KMS-11 (cell line): ENCODE measurements at regions not wholly inside any gene's neighbourhood (a gene's known extent, or its start where the extent isn't known, plus 50 kb on each side); places are given as distances from the start of the nearest gene placed in this dataset.
"Not testable (repeated sequence)": the region's sequence is repeated elsewhere in the genome, so short reads cannot be mapped to it uniquely, and the experiment has no call there.

Experiments
- H2AFZ ChIP-seq: fragments of 200-600 bp; sonication (generic); 2 replicates; pipeline ENCODE4 v1.6.1; 2016; ENCODE audit warnings: antibody characterized with exemption, mixed run types, low read depth
- H3K27ac ChIP-seq: fragments of 200-600 bp; sonication (generic); 2 replicates; pipeline ENCODE4 v1.6.1; 2016; ENCODE audit warnings: mild to moderate bottlenecking, mixed run types
- H3K27me3 ChIP-seq: fragments of 200-600 bp; sonication (generic); 2 replicates; pipeline ENCODE4 v1.6.1; 2017; ENCODE audit warnings: mild to moderate bottlenecking, low read depth, mixed run types, moderate library complexity; ENCODE audit not compliant: insufficient read depth
- H3K36me3 ChIP-seq: fragments of 200-600 bp; sonication (generic); 2 replicates; pipeline ENCODE4 v1.6.1; 2017; ENCODE audit warnings: mild to moderate bottlenecking, mixed run types; ENCODE audit not compliant: insufficient read depth
- H3K4me1 ChIP-seq: fragments of 200-600 bp; sonication (generic); 2 replicates; pipeline ENCODE4 v1.6.1; 2016; ENCODE audit warnings: mild to moderate bottlenecking, low read depth, mixed run types; ENCODE audit not compliant: poor library complexity, severe bottlenecking
- H3K4me2 ChIP-seq: fragments of 200-600 bp; sonication (generic); 2 replicates; pipeline ENCODE4 v1.7.0; 2016; ENCODE audit warnings: mild to moderate bottlenecking, mixed run types
- H3K4me3 ChIP-seq: fragments of 200-600 bp; sonication (generic); IDR thresholded peaks from 2 replicates; pipeline ENCODE4 v1.6.1; 2017; ENCODE audit warnings: low read depth, low read length, mixed read lengths; ENCODE audit not compliant: insufficient read depth
- H3K79me2 ChIP-seq: fragments of 200-600 bp; sonication (generic); 2 replicates; pipeline ENCODE4 v1.6.1; 2016; ENCODE audit warnings: low read depth, mixed run types; ENCODE audit not compliant: insufficient read depth
- H3K9ac ChIP-seq: fragments of 200-600 bp; sonication (generic); 2 replicates; pipeline ENCODE4 v1.6.1; 2016; ENCODE audit warnings: mild to moderate bottlenecking, mixed run types
- H4K20me1 ChIP-seq: fragments of 200-600 bp; sonication (generic); 2 replicates; pipeline ENCODE4 v1.6.1; 2016; ENCODE audit warnings: mild to moderate bottlenecking, mixed run types; ENCODE audit not compliant: insufficient read depth
- TF ChIP-seq, protein P1 (sequence below): fragments of 200-600 bp; sonication (generic); conservative IDR thresholded peaks from 2 replicates; pipeline ENCODE4 v1.6.1; 2017; ENCODE audit warnings: low read depth, mild to moderate bottlenecking, antibody characterized with exemption, low read length, moderate library complexity, mixed read lengths

- peak overlapping the region; percentile 23; the same call in 1 of the 2 replicates for H3K4me2 ChIP-seq
- H3K4me3 ChIP-seq = no peak overlapping the region
- H3K4me1 ChIP-seq = peaks cover 20% of the 10 kb centered on the region
- TF ChIP-seq, protein P1, sequence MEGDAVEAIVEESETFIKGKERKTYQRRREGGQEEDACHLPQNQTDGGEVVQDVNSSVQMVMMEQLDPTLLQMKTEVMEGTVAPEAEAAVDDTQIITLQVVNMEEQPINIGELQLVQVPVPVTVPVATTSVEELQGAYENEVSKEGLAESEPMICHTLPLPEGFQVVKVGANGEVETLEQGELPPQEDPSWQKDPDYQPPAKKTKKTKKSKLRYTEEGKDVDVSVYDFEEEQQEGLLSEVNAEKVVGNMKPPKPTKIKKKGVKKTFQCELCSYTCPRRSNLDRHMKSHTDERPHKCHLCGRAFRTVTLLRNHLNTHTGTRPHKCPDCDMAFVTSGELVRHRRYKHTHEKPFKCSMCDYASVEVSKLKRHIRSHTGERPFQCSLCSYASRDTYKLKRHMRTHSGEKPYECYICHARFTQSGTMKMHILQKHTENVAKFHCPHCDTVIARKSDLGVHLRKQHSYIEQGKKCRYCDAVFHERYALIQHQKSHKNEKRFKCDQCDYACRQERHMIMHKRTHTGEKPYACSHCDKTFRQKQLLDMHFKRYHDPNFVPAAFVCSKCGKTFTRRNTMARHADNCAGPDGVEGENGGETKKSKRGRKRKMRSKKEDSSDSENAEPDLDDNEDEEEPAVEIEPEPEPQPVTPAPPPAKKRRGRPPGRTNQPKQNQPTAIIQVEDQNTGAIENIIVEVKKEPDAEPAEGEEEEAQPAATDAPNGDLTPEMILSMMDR = no peak
- no peaks in the 10 kb centered on the region for H3K79me2 ChIP-seq
- H3K9ac ChIP-seq = no peak overlapping the region
- H3K27me3 ChIP-seq = no peaks in the 10 kb centered on the region
- peak overlapping the region; percentile 19; the same call in 1 of the 2 replicates for H2AFZ ChIP-seq
- no peaks in the 10 kb centered on the region for H4K20me1 ChIP-seq
- H3K36me3 ChIP-seq = no peaks in the 10 kb centered on the region
- peak overlapping the region; percentile 13; the same call in 1 of the 2 replicates for H3K27ac ChIP-seq
Measured at GRCh38 chr5:34436761-34437501, 219.2 kb upstream of the RAI14 start.

- Histone ChIP-seq H3K4me3 (no peak overlapping the region), H3K27ac (no peak overlapping the region), H3K27me3 (no peaks in the 10 kb centered on the region), H3K36me3 (no peaks in the 10 kb centered on the region), H3K4me2 (no peak overlapping the region), H3K4me1 (peaks cover 20% of the 10 kb centered on the region), H4K20me1 (no peaks in the 10 kb centered on the region), H2AFZ (no peak overlapping the region), H3K9ac (no peak overlapping the region), H3K79me2 (no peaks in the 10 kb centered on the region)
- TF ChIP-seq, protein P1 = no peak
Measured at GRCh38 chr5:34439601-34440000, 216.5 kb upstream of the RAI14 start.

DNA sequence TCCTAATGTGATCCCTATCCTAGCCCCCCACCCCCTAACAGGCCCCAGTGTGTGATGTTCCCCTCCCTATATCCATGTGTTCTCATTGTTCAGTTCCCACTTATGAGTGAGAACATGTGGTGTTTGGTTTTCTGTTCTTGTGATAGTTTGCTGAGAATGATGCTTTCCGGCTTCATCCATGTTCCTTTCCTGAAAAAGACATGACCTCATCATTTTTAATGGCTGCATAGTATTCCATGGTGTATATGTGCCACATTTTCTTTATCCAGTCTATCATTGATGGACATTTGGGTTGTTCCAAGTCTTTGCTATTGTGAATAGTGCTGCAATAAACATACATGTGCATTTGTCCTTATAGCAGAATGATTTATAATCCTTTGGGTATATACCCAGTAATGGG lies 214.4 kb upstream of the RAI14 start:
- not testable (repeated sequence) for H3K27me3 ChIP-seq, H2AFZ ChIP-seq, H3K9ac ChIP-seq, H4K20me1 ChIP-seq, H3K4me2 ChIP-seq, H3K79me2 ChIP-seq, H3K4me3 ChIP-seq, H3K27ac ChIP-seq, H3K36me3 ChIP-seq
- H3K4me1 ChIP-seq = peaks cover 12% of the 10 kb centered on the region

DNA sequence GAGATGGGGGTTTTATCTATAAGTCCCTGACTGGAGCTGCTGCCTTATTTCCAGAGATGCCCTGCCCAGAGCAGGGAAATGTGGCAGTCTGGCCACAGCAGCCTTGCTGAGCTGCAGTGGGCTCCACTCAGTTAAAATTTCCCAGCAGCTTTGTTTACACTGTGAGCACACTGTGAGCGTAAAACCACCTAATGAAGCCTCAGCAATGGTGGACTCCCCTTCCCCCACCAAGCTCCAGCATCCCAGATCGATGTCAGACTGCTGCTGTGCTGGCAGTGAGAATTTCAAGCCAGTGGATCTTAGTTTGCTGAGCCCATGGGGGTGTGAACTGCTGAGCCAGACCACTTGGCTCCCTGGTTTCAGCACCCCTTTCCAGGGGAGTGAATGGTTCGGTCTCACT lies 208.7 kb upstream of the RAI14 start:
- Histone ChIP-seq H3K79me2 (no peaks in the 10 kb centered on the region), H3K27ac (no peak overlapping the region), H3K9ac (no peak overlapping the region), H4K20me1 (no peaks in the 10 kb centered on the region), H3K4me3 (no peak overlapping the region), H3K4me1 (no peaks in the 10 kb centered on the region), H3K27me3 (no peaks in the 10 kb centered on the region), H2AFZ (no peak overlapping the region), H3K4me2 (no peak overlapping the region), H3K36me3 (no peaks in the 10 kb centered on the region)
- TF ChIP-seq, protein P1 = no peak

- H3K4me2 ChIP-seq = no peak overlapping the region
- H2AFZ ChIP-seq = no peak overlapping the region
- H3K36me3 ChIP-seq = no peaks in the 10 kb centered on the region
- no peak overlapping the region for H3K9ac ChIP-seq
- H4K20me1 ChIP-seq = no peaks in the 10 kb centered on the region
- TF ChIP-seq, protein P1 = no peak
- H3K4me3 ChIP-seq = no peak overlapping the region
- H3K4me1 ChIP-seq = no peaks in the 10 kb centered on the region
- no peaks in the 10 kb centered on the region for H3K79me2 ChIP-seq
- no peaks in the 10 kb centered on the region for H3K27me3 ChIP-seq
- H3K27ac ChIP-seq = no peak overlapping the region
Measured at GRCh38 chr5:34449639-34450038, 206.5 kb upstream of the RAI14 start.
